ENCODE measurements at regions not wholly inside any gene's neighbourhood (a gene's known extent, or its start where the extent isn't known, plus 50 kb on each side); places are given as distances from the start of the nearest gene placed in this dataset.

- TF ChIP-seq USF2 (IDR thresholded peaks at IDR 0.05; ENCODE audit: low read length) (no peak), CHD1 (IDR thresholded peaks at IDR 0.05; ENCODE audit: low read depth, low read length) (no peak), EP300 (IDR thresholded peaks at IDR 0.05; ENCODE audit: borderline replicate concordance in 1 of 2, low read depth in 2 of 2, low read length in 2 of 2) (no peak), BCL11A (IDR thresholded peaks at IDR 0.05; ENCODE audit: low read depth in 2 of 2, low read length in 2 of 2) (no peak), JUND (IDR thresholded peaks at IDR 0.05; ENCODE audit: low read length) (no peak), MAX (IDR thresholded peaks at IDR 0.05) (no peak), CTCF (IDR thresholded peaks at IDR 0.05; ENCODE audit: control extremely low read depth in 1 of 3, insufficient read depth in 1 of 3, low read depth in 1 of 3, low read length in 3 of 3) (no peak)
Observed at GRCh38 chr2:156115338-156115737, 217.2 kb downstream of the NR4A2 start.

Data from H1 (cell line).